HEK293 (cell line): ENCODE measurements at regions not wholly inside any gene's neighbourhood (a gene's known extent, or its start where the extent isn't known, plus 50 kb on each side); places are given as distances from the start of the nearest gene placed in this dataset.

Source experiments
- CTCF ChIA-PET: fragments of 350-600 bp; formaldehyde crosslinking; extraction: SDS; loops from one replicate; lab custom pipeline; 2021; ENCODE audit warnings: antibody characterized with exemption; lab: Yijun Ruan, JAX
- POLR2A ChIA-PET: fragments of 300-600 bp; formaldehyde crosslinking; extraction: SDS; loops from one replicate; lab custom pipeline; 2020; ENCODE audit warnings: antibody characterized with exemption, inconsistent platforms; lab: Yijun Ruan, JAX
- H3K27ac ChIP-seq: fragments of 200-500 bp; sonication (Bioruptor generic); 2 replicates; pipeline ENCODE4 v1.5.1; 2014; ENCODE audit warnings: low read depth, low read length, control low read depth, inconsistent platforms; ENCODE audit errors: extremely low read depth
- H3K36me3 ChIP-seq, 2 experiments: fragments of 200-500 bp in 1 of 2; sonication (Bioruptor generic) in 1 of 2; 1 replicate in 1 of 2; 2 replicates in 1 of 2; pipeline ENCODE4 v1.5.1; 2014 to 2017; ENCODE audit warnings: inconsistent platforms in 2 of 2, low read length in 2 of 2; ENCODE audit not compliant: control insufficient read depth in 2 of 2, insufficient read depth in 1 of 2
- H3K4me1 ChIP-seq: fragments of 200-500 bp; sonication (Bioruptor generic); 2 replicates; pipeline ENCODE4 v1.5.1; 2014; ENCODE audit warnings: mild to moderate bottlenecking, low read length, inconsistent platforms; ENCODE audit not compliant: control insufficient read depth, insufficient read depth
- H3K4me3 ChIP-seq: 2 replicates; pipeline ENCODE4 v1.5.1; 2011; ENCODE audit warnings: low read depth, mild to moderate bottlenecking, control low read depth, low read length, moderate library complexity
- H3K9me3 ChIP-seq: fragments of 200-500 bp; sonication (Bioruptor generic); 2 replicates; pipeline ENCODE4 v1.5.1; 2014; ENCODE audit warnings: low read depth, low read length, inconsistent platforms; ENCODE audit not compliant: control insufficient read depth, insufficient read depth
- GLI4 ChIP-seq: fragments of 450-650 bp; formaldehyde crosslinking; IDR thresholded peaks from 2 replicates; pipeline ENCODE4 v1.5.1; 2016; ENCODE audit warnings: missing biosample characterization, missing genetic modification characterization
- HOXC10 ChIP-seq: sonication (generic); formaldehyde crosslinking; IDR thresholded peaks from 2 replicates; pipeline ENCODE4 v1.8.1; 2023; ENCODE audit warnings: mild to moderate bottlenecking, missing genetic modification reagents
- IKZF3 ChIP-seq: fragments of 450-650 bp; IDR thresholded peaks from 2 replicates; pipeline ENCODE4 v1.5.0; 2018; ENCODE audit warnings: missing biosample characterization, mild to moderate bottlenecking, missing genetic modification characterization, moderate library complexity
- MEIS1 ChIP-seq: sonication (generic); formaldehyde crosslinking; IDR thresholded peaks from 2 replicates; pipeline ENCODE4 v1.8.1; 2022; ENCODE audit warnings: missing genetic modification reagents, mild to moderate bottlenecking, borderline replicate concordance
- RBAK ChIP-seq: fragments of 450-650 bp; formaldehyde crosslinking; IDR thresholded peaks from 2 replicates; pipeline ENCODE4 v1.5.1; 2016; ENCODE audit warnings: missing biosample characterization, missing genetic modification characterization
- ZNF121 ChIP-seq: fragments of 450-650 bp; formaldehyde crosslinking; IDR thresholded peaks from 2 replicates; pipeline ENCODE4 v1.5.1; 2016; ENCODE audit warnings: missing biosample characterization, missing genetic modification characterization
- ZNF132 ChIP-seq: fragments of 450-650 bp; formaldehyde crosslinking; IDR thresholded peaks from 2 replicates; pipeline ENCODE4 v1.5.1; 2017; ENCODE audit warnings: missing biosample characterization, missing genetic modification characterization, borderline replicate concordance
- ZNF239 ChIP-seq: fragments of 450-650 bp; formaldehyde crosslinking; IDR thresholded peaks from 2 replicates; pipeline ENCODE4 v1.5.1; 2016; ENCODE audit warnings: missing biosample characterization, missing genetic modification characterization
- ZNF394 ChIP-seq: fragments of 450-650 bp; formaldehyde crosslinking; IDR thresholded peaks from 2 replicates; pipeline ENCODE4 v1.5.1; 2016; ENCODE audit warnings: missing biosample characterization, missing genetic modification characterization, mild to moderate bottlenecking, moderate library complexity, borderline replicate concordance
- ZNF529 ChIP-seq: fragments of 450-650 bp; formaldehyde crosslinking; IDR thresholded peaks from 2 replicates; pipeline ENCODE4 v1.5.1; 2017; ENCODE audit warnings: missing genetic modification characterization, missing biosample characterization; ENCODE audit not compliant: insufficient replicate concordance
- ZNF555 ChIP-seq: fragments of 450-650 bp; formaldehyde crosslinking; conservative IDR thresholded peaks from 2 replicates; pipeline ENCODE4 v1.5.1; 2017; ENCODE audit warnings: missing biosample characterization, mild to moderate bottlenecking, missing genetic modification characterization, inconsistent platforms
- ZNF624 ChIP-seq: fragments of 450-650 bp; formaldehyde crosslinking; IDR thresholded peaks from 2 replicates; pipeline ENCODE4 v1.5.1; 2017; ENCODE audit warnings: missing biosample characterization, missing genetic modification characterization
- ZNF626 ChIP-seq: fragments of 450-650 bp; sonication (Bioruptor Pico); formaldehyde crosslinking; IDR thresholded peaks from 2 replicates; pipeline ENCODE4 v1.5.1; 2018; ENCODE audit warnings: missing biosample characterization, missing genetic modification characterization, inconsistent platforms
- ZNF660 ChIP-seq: fragments of 450-650 bp; IDR thresholded peaks from 2 replicates; pipeline ENCODE4 v1.5.1; 2018; ENCODE audit warnings: missing biosample characterization, mild to moderate bottlenecking, missing genetic modification characterization
- ZNF777 ChIP-seq: fragments of 450-650 bp; formaldehyde crosslinking; IDR thresholded peaks from 2 replicates; pipeline ENCODE4 v1.5.1; 2017; ENCODE audit warnings: missing biosample characterization, missing genetic modification characterization, borderline replicate concordance
- TF ChIP-seq, protein P1 (sequence below): fragments of 450-650 bp; formaldehyde crosslinking; IDR thresholded peaks from 2 replicates; pipeline ENCODE4 v1.5.1; 2017; ENCODE audit warnings: missing biosample characterization, missing genetic modification characterization
- TF ChIP-seq, protein P2 (sequence below): fragments of 450-650 bp; formaldehyde crosslinking; IDR thresholded peaks from 2 replicates; pipeline ENCODE4 v1.5.1; 2016; ENCODE audit warnings: missing biosample characterization, missing genetic modification characterization
- TF ChIP-seq, protein P3 (sequence below): fragments of 450-650 bp; formaldehyde crosslinking; IDR thresholded peaks from 2 replicates; pipeline ENCODE4 v1.5.1; 2016; ENCODE audit warnings: missing biosample characterization, missing genetic modification characterization
- TF ChIP-seq, protein P4 (sequence below): IDR thresholded peaks from 2 replicates; pipeline ENCODE4 v1.6.1; 2011; ENCODE audit warnings: mild to moderate bottlenecking, low read depth, low read length, borderline replicate concordance
- TF ChIP-seq, protein P5 (sequence below): fragments of 450-650 bp; formaldehyde crosslinking; IDR thresholded peaks from 2 replicates; pipeline ENCODE4 v1.5.1; 2016; ENCODE audit warnings: missing biosample characterization, missing genetic modification characterization

DNA sequence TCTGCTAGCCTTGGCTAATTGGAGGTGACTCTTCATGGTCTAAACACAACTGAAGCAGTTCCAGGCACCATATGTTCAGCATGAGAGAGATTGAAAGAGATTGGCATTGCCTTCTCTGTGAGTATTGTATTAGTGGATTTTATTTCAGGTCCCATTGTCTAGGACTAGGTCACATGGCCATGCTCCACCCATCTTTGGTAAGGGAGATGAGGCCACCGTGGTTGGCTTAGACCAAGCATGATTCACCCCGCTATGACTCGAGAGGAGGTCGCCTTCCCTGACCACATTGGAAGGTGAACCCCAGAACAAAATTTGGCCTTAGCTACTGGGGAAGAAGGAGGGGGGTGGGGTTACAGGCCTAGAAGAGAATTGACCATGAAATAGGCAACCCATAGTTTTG, 109.9 kb upstream of the BCOR start:
- POLR2A ChIA-PET: no interaction called here
- Histone ChIP-seq H3K36me3 (no peaks in the 10 kb centered on the region), H3K4me3 (no peak overlapping the region), H3K9me3 (no peaks in the 10 kb centered on the region), H3K4me1 (no peaks in the 10 kb centered on the region), H3K27ac (no peak overlapping the region)
- CTCF ChIA-PET: no interaction called here
- TF ChIP-seq, protein P1, sequence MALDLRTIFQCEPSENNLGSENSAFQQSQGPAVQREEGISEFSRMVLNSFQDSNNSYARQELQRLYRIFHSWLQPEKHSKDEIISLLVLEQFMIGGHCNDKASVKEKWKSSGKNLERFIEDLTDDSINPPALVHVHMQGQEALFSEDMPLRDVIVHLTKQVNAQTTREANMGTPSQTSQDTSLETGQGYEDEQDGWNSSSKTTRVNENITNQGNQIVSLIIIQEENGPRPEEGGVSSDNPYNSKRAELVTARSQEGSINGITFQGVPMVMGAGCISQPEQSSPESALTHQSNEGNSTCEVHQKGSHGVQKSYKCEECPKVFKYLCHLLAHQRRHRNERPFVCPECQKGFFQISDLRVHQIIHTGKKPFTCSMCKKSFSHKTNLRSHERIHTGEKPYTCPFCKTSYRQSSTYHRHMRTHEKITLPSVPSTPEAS (tag by site-specific recombination): no peak
- TF ChIP-seq ZNF529 (tag by site-specific recombination): no peak
- no peak for TF ChIP-seq RBAK (tag by site-specific recombination)
- no peak for TF ChIP-seq ZNF394
- no peak for TF ChIP-seq ZNF626 (tag by site-specific recombination)
- TF ChIP-seq, protein P2, sequence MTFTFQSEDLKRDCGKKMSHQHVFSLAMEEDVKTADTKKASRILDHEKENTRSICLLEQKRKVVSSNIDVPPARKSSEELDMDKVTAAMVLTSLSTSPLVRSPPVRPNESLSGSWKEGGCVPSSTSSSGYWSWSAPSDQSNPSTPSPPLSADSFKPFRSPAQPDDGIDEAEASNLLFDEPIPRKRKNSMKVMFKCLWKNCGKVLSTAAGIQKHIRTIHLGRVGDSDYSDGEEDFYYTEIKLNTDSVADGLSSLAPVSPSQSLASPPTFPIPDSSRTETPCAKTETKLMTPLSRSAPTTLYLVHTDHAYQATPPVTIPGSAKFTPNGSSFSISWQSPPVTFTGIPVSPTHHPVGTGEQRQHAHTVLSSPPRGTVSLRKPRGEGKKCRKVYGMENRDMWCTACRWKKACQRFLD (tag by site-specific recombination): no peak
- TF ChIP-seq, protein P3, sequence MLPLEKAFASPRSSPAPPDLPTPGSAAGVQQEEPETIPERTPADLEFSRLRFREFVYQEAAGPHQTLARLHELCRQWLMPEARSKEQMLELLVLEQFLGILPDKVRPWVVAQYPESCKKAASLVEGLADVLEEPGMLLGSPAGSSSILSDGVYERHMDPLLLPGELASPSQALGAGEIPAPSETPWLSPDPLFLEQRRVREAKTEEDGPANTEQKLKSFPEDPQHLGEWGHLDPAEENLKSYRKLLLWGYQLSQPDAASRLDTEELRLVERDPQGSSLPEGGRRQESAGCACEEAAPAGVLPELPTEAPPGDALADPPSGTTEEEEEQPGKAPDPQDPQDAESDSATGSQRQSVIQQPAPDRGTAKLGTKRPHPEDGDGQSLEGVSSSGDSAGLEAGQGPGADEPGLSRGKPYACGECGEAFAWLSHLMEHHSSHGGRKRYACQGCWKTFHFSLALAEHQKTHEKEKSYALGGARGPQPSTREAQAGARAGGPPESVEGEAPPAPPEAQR (tag by site-specific recombination): no peak

DNA sequence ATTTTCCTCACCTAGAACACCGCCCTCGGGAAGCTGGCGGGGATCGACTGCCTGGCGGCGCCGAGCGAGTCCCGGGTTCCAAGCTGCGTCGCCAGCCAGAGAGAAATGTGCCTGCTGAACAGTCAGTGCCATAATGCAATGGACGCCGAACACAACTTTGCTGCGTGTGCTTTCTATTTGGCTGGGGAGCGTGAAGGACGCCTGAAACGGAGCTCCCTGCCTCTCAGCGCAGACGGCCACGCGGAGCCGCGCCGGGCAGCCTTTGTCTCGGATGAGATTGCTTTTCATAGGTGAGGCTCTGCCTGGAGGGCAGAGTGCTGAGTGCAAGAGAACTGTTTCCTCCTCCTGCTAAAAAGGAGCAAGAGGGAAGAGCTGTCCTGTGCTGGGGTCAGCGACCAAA, 107.7 kb upstream of the BCOR start:
- ChIA-PET POLR2A (interaction anchor here (1.1 kb wide), 1 partner anchor 33 kb away, joined by 4 read pairs; no protein-coding TSS in a partner anchor), CTCF (no interaction called here)
- no peak overlapping the region for H3K4me3 ChIP-seq
- no peaks in the 10 kb centered on the region for H3K4me1 ChIP-seq
- no peaks in the 10 kb centered on the region for H3K9me3 ChIP-seq
- no peak overlapping the region for H3K27ac ChIP-seq
- TF ChIP-seq IKZF3 (tag by site-specific recombination) (no peak), RBAK (tag by site-specific recombination) (no peak), ZNF624 (tag by site-specific recombination) (no peak), ZNF121 (tag by site-specific recombination) (no peak), ZNF555 (no peak), MEIS1 (no peak), ZNF132 (tag by site-specific recombination) (no peak), ZNF777 (no peak), ZNF239 (tag by site-specific recombination) (no peak), ZNF626 (tag by site-specific recombination) (no peak), GLI4 (tag by site-specific recombination) (no peak), ZNF660 (tag by site-specific recombination) (no peak), HOXC10 (no peak)
- TF ChIP-seq, protein P4, sequence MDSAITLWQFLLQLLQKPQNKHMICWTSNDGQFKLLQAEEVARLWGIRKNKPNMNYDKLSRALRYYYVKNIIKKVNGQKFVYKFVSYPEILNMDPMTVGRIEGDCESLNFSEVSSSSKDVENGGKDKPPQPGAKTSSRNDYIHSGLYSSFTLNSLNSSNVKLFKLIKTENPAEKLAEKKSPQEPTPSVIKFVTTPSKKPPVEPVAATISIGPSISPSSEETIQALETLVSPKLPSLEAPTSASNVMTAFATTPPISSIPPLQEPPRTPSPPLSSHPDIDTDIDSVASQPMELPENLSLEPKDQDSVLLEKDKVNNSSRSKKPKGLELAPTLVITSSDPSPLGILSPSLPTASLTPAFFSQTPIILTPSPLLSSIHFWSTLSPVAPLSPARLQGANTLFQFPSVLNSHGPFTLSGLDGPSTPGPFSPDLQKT: no peak
- TF ChIP-seq, protein P5, sequence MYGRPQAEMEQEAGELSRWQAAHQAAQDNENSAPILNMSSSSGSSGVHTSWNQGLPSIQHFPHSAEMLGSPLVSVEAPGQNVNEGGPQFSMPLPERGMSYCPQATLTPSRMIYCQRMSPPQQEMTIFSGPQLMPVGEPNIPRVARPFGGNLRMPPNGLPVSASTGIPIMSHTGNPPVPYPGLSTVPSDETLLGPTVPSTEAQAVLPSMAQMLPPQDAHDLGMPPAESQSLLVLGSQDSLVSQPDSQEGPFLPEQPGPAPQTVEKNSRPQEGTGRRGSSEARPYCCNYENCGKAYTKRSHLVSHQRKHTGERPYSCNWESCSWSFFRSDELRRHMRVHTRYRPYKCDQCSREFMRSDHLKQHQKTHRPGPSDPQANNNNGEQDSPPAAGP (tag by site-specific recombination): no peak
- H3K36me3 ChIP-seq: no peaks in the 10 kb centered on the region
